Activated CD4-positive, alpha-beta memory T cell treated with anti-CD3 and anti-CD28 coated beads, Interleukin-2, amount 10 ng/mL, durations not matched to agents 7 days and 5 days (primary cell): ENCODE measurements at regions not wholly inside any gene's neighbourhood (a gene's known extent, or its start where the extent isn't known, plus 50 kb on each side); places are given as distances from the start of the nearest gene placed in this dataset.

Source experiments
- CTCF ChIA-PET: fragments of 350-600 bp; sonication (Branson Sonifier 250); formaldehyde crosslinking; loops from one replicate; lab custom pipeline; 2021; ENCODE audit warnings: antibody characterized with exemption, inconsistent platforms; lab: Charles Lee
- POLR2A ChIA-PET: fragments of 350-600 bp; sonication (Branson Sonifier 250); formaldehyde crosslinking; loops from one replicate; lab custom pipeline; 2021; ENCODE audit warnings: antibody characterized with exemption; lab: Charles Lee
- DNase-seq: peaks from one replicate; pipeline ENCODE4 v3.0.0-alpha.2; 2020
- H3K27ac Mint-ChIP-seq: one replicate; pipeline ENCODE4 v1.8.0; 2021; ENCODE audit warnings: mild to moderate bottlenecking, mixed read lengths
- H3K27me3 Mint-ChIP-seq: one replicate; pipeline ENCODE4 v1.8.0; 2021; ENCODE audit warnings: mixed read lengths
- H3K36me3 Mint-ChIP-seq: one replicate; pipeline ENCODE4 v1.8.0; 2021; ENCODE audit warnings: low read depth, mixed read lengths
- H3K4me1 Mint-ChIP-seq: one replicate; pipeline ENCODE4 v1.8.0; 2021; ENCODE audit warnings: mixed read lengths
- H3K4me3 Mint-ChIP-seq: one replicate; pipeline ENCODE4 v1.8.0; 2021; ENCODE audit warnings: mild to moderate bottlenecking, mixed read lengths
- H3K9me3 Mint-ChIP-seq: one replicate; pipeline ENCODE4 v1.8.0; 2021; ENCODE audit warnings: mixed read lengths

DNA sequence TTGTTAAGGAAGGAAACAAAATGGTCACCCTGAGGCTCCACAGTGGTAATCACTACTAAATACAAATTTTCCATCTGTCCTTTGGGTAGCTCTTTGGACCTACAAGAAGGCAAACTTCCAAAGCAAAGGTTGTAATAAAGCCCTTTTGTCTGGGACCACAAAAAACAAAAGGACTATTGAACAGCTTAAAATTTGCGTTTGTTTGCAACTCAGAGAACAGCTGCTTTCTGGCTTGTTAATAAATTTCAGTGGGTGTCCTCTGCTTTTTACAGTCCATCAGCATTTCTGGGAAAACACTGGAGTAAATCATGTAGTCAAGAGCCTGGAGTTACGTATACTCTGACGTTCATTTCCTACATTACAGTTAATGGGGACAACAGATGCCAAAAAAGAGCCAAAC, 439.7 kb upstream of the DIAPH2 start:
- no peak overlapping the region for H3K4me3 Mint-ChIP-seq
- H3K27ac Mint-ChIP-seq = no peak overlapping the region
- ChIA-PET POLR2A (no interaction called here), CTCF (no interaction called here)
- H3K36me3 Mint-ChIP-seq = no peaks in the 10 kb centered on the region
- H3K4me1 Mint-ChIP-seq = no peaks in the 10 kb centered on the region
- no peak for DNase-seq
- no peaks in the 10 kb centered on the region for H3K27me3 Mint-ChIP-seq
- no peaks in the 10 kb centered on the region for H3K9me3 Mint-ChIP-seq

DNA sequence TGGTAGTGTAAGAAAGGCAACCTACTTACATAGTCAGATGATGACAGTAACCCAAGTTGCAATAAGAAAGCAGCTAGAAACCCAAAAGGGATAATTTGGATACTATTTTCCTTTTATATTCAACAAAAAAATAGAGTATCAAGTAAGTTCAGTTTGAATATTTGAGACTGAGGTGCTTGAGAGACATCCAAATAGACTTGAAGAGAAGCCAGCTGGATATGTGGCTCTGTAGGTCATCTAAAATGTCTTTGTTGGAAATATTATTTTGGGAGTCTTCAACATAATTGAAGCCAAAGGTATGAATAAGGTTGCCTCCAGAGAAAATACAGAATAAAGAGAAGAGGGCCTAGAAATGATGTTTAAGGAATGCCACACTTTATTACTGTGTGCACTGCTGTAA, 438.2 kb upstream of the DIAPH2 start:
- Mint-ChIP-seq H3K27ac (no peak overlapping the region), H3K4me3 (no peak overlapping the region), H3K36me3 (no peaks in the 10 kb centered on the region), H3K9me3 (no peaks in the 10 kb centered on the region), H3K27me3 (no peaks in the 10 kb centered on the region), H3K4me1 (no peaks in the 10 kb centered on the region)
- DNase-seq = no peak
- ChIA-PET POLR2A (no interaction called here), CTCF (no interaction called here)
